ENCODE measurements at regions not wholly inside any gene's neighbourhood (a gene's known extent, or its start where the extent isn't known, plus 50 kb on each side); places are given as distances from the start of the nearest gene placed in this dataset.
A peak's percentile ranks its signal among the peaks of the same experiment; 100 is the strongest.

DNA sequence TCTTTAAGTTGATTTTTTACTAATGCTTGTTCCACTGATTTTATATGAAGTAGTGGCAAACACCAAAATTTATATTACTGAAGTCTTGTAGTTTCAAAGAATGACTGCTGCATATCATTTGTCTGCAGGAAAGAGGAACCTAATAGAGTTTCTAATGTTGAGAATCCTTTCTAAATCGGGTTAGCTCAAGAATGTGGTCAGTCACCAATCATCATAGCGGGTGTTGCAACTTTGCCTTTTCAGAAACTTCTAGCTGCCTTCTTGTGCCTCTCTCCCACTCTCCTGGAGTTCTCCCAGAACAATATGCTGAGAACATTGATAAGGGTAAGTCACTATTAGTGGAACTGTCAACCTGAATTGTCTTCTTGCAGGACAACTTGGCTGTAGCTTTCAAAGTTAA, 524.8 kb upstream of the SORCS1 start:
- DNase-seq, result no peak
- POLR2A ChIA-PET (ENCODE audit: unreplicated experiment), result no interaction called here
- no peak for TF ChIP-seq EZH2 (IDR thresholded peaks at IDR 0.05; ENCODE audit: low read length, unreplicated experiment)
- Histone ChIP-seq H3K27me3 (ENCODE audit: low read length) (no peaks in the 10 kb centered on the region), H3K9ac (ENCODE audit: low read length) (no peak overlapping the region), H3K79me2 (ENCODE audit: low read length) (no peaks in the 10 kb centered on the region), H3K4me1 (ENCODE audit: insufficient read depth, low read length) (no peaks in the 10 kb centered on the region), H3K27ac (ENCODE audit: low read length) (no peak overlapping the region), H3K9me2 (replicated peaks; ENCODE audit: low read length) (no peaks in the 10 kb centered on the region), H2AFZ (ENCODE audit: low read length) (no peak overlapping the region), H4K20me1 (ENCODE audit: low read length) (no peaks in the 10 kb centered on the region), H3K9me3 (ENCODE audit: low read length) (no peaks in the 10 kb centered on the region), H3K36me3 (ENCODE audit: low read depth, low read length) (no peaks in the 10 kb centered on the region), H3K4me3 (ENCODE audit: low read length) (no peak overlapping the region), H3K4me2 (ENCODE audit: low read length) (no peak overlapping the region), H3F3A (ENCODE audit: low read length, unreplicated experiment) (no peaks in the 10 kb centered on the region)
- ATAC-seq, result no peak
- BruUV-seq (replicated peaks), result no TSS peak
- intact Hi-C loops (cut with micrococcal nuclease), result no loop called here
- CTCF ChIA-PET, result no interaction called here

DNA sequence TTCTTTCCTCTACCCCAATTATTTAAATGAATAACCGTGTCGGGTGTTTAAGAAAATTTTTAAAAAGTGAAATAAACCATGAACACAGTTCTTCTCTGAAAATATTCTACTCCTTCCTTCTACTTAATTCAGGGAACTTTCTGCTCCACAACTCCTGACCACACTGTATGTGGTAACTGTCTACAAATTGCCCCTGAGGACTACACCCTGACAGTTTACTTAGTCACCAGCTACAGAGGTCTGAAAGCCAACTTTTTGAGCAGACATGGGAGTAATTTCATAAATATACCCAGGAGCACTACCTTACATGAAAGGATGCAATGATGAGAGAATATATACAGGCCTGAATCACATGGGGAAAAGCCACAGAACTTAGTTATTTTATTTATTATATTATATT, 523.2 kb upstream of the SORCS1 start:
- ATAC-seq (no peak), DNase-seq (peak; percentile 9)
- H3K9me2 ChIP-seq (replicated peaks; ENCODE audit: low read length), result no peaks in the 10 kb centered on the region
- POLR2A ChIA-PET (ENCODE audit: unreplicated experiment), result no interaction called here
- no peak for TF ChIP-seq EZH2 (IDR thresholded peaks at IDR 0.05; ENCODE audit: low read length, unreplicated experiment)
- no peak for TF ChIP-seq EZH2phosphoT487 (IDR thresholded peaks at IDR 0.05; ENCODE audit: borderline replicate concordance, low read length)
- no peak for TF ChIP-seq CTCF (conservative IDR thresholded peaks at IDR 0.05; ENCODE audit: low read depth, low read length)
- H3K9me3 ChIP-seq (ENCODE audit: low read length), result no peaks in the 10 kb centered on the region
- H3K79me2 ChIP-seq (ENCODE audit: low read length), result no peaks in the 10 kb centered on the region
- H2AFZ ChIP-seq (ENCODE audit: low read length), result no peak overlapping the region
- intact Hi-C loops (cut with micrococcal nuclease), result no loop called here
- H3K36me3 ChIP-seq (ENCODE audit: low read depth, low read length), result no peaks in the 10 kb centered on the region
- H4K20me1 ChIP-seq (ENCODE audit: low read length), result no peaks in the 10 kb centered on the region
- no peak overlapping the region for H3K4me2 ChIP-seq (ENCODE audit: low read length)
- no peak overlapping the region for H3K27ac ChIP-seq (ENCODE audit: low read length)
- H3K4me1 ChIP-seq (ENCODE audit: insufficient read depth, low read length), result no peaks in the 10 kb centered on the region
- H3K4me3 ChIP-seq (ENCODE audit: low read length), result no peak overlapping the region
- no TSS peak for BruUV-seq (replicated peaks)
- H3K27me3 ChIP-seq (ENCODE audit: low read length), result no peaks in the 10 kb centered on the region
- CTCF ChIA-PET, result no interaction called here
- H3K9ac ChIP-seq (ENCODE audit: low read length), result no peak overlapping the region
- H3F3A ChIP-seq (ENCODE audit: low read length, unreplicated experiment), result no peaks in the 10 kb centered on the region

DNA sequence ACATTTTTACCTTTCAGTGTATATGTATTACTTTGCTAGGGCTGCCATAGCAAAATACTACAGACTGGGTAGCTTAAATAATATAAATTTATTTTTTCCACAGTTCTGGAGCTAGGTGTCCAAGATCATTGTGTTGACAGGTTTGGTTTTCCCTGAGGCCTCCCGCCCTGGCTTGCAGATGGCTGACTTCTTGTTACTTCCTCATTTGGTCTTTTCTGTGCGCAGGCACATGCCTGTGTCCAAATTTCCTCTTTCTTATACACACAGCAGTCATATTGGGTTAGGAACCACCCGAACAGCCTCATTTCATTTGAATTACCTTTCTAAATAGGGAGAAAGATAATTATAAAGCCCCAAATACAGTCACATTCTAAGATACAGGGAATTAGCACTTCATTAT, 521.6 kb upstream of the SORCS1 start:
- H3K27ac ChIP-seq (ENCODE audit: low read length), result no peak overlapping the region
- DNase-seq (no peak), ATAC-seq (no peak)
- intact Hi-C loops (cut with micrococcal nuclease), result no loop called here
- H4K20me1 ChIP-seq (ENCODE audit: low read length), result no peaks in the 10 kb centered on the region
- no peaks in the 10 kb centered on the region for H3K9me3 ChIP-seq (ENCODE audit: low read length)
- ChIA-PET POLR2A (ENCODE audit: unreplicated experiment) (no interaction called here), CTCF (no interaction called here)
- H3K4me2 ChIP-seq (ENCODE audit: low read length), result no peak overlapping the region
- no peaks in the 10 kb centered on the region for H3K9me2 ChIP-seq (replicated peaks; ENCODE audit: low read length)
- no peak for TF ChIP-seq CTCF (conservative IDR thresholded peaks at IDR 0.05; ENCODE audit: low read depth, low read length)
- no peak for TF ChIP-seq EZH2phosphoT487 (IDR thresholded peaks at IDR 0.05; ENCODE audit: borderline replicate concordance, low read length)
- TF ChIP-seq EZH2 (IDR thresholded peaks at IDR 0.05; ENCODE audit: low read length, unreplicated experiment), result no peak
- H3F3A ChIP-seq (ENCODE audit: low read length, unreplicated experiment), result no peaks in the 10 kb centered on the region
- H3K4me3 ChIP-seq (ENCODE audit: low read length), result no peak overlapping the region
- no peaks in the 10 kb centered on the region for H3K36me3 ChIP-seq (ENCODE audit: low read depth, low read length)
- no peaks in the 10 kb centered on the region for H3K27me3 ChIP-seq (ENCODE audit: low read length)
- H3K79me2 ChIP-seq (ENCODE audit: low read length), result no peaks in the 10 kb centered on the region
- no TSS peak for BruUV-seq (replicated peaks)
- H2AFZ ChIP-seq (ENCODE audit: low read length), result no peak overlapping the region
- no peak overlapping the region for H3K9ac ChIP-seq (ENCODE audit: low read length)
- H3K4me1 ChIP-seq (ENCODE audit: insufficient read depth, low read length), result no peaks in the 10 kb centered on the region
